ENCODE measurements at regions not wholly inside any gene's neighbourhood (a gene's known extent, or its start where the extent isn't known, plus 50 kb on each side); places are given as distances from the start of the nearest gene placed in this dataset.
A peak's percentile ranks its signal among the peaks of the same experiment; 100 is the strongest.

- H3K27me3 ChIP-seq (ENCODE audit: control insufficient read depth, extremely low read depth, insufficient read depth, low read length), result no peaks in the 10 kb centered on the region
Measured at GRCh38 chr13:40452038-40452666, 214.3 kb downstream of the FOXO1 start.

GRCh38 chr13:40452741-40453334, 213.6 kb downstream of the FOXO1 start:
- Histone ChIP-seq H2AFZ (ENCODE audit: control insufficient read depth, low read length) (peak overlapping the region; percentile 91), H3K27ac (ENCODE audit: control insufficient read depth, insufficient read depth, low read length) (peak overlapping the region; percentile 98), H3K4me2 (ENCODE audit: control insufficient read depth, extremely low read depth, insufficient read depth, low read depth, low read length) (peak overlapping the region; percentile 63), H3K9ac (ENCODE audit: control insufficient read depth, extremely low read depth, insufficient read depth, low read length) (peak overlapping the region; percentile 75), H3K79me2 (ENCODE audit: control insufficient read depth, insufficient read depth, low read length) (no peaks in the 10 kb centered on the region), H3K4me3 (ENCODE audit: control insufficient read depth in 2 of 3, extremely low read depth in 1 of 3, insufficient read depth in 2 of 3, low read depth in 1 of 3, low read length in 3 of 3) (peak overlapping the region in 1 of 3 experiments; percentile 25), H3K9me3 (ENCODE audit: control insufficient read depth, low read depth, low read length) (peaks cover 3% of the 10 kb centered on the region), H3K9me1 (ENCODE audit: control insufficient read depth, extremely low read depth, insufficient read depth, low read length) (no peaks in the 10 kb centered on the region), H3K27me3 (ENCODE audit: control insufficient read depth, extremely low read depth, insufficient read depth, low read length) (no peaks in the 10 kb centered on the region), H3K4me1 (ENCODE audit: control insufficient read depth, extremely low read depth, insufficient read depth, low read length) (peaks cover 21% of the 10 kb centered on the region), H4K20me1 (ENCODE audit: control insufficient read depth, extremely low read depth, insufficient read depth, low read length) (no peaks in the 10 kb centered on the region), H3K36me3 (ENCODE audit: control insufficient read depth in 2 of 2, extremely low read depth in 1 of 2, insufficient read depth in 2 of 2, low read length in 2 of 2) (no peaks in the 10 kb centered on the region)
- DNase-seq (ENCODE audit: low read depth, low spot score) (no peak), FAIRE-seq (peak; percentile 99)
- dilution Hi-C loops (cut with MboI; ENCODE audit: extremely low pct_ligation_motif_present, low sequenced_read_pairs), result no loop called here
- TF ChIP-seq, protein P1, sequence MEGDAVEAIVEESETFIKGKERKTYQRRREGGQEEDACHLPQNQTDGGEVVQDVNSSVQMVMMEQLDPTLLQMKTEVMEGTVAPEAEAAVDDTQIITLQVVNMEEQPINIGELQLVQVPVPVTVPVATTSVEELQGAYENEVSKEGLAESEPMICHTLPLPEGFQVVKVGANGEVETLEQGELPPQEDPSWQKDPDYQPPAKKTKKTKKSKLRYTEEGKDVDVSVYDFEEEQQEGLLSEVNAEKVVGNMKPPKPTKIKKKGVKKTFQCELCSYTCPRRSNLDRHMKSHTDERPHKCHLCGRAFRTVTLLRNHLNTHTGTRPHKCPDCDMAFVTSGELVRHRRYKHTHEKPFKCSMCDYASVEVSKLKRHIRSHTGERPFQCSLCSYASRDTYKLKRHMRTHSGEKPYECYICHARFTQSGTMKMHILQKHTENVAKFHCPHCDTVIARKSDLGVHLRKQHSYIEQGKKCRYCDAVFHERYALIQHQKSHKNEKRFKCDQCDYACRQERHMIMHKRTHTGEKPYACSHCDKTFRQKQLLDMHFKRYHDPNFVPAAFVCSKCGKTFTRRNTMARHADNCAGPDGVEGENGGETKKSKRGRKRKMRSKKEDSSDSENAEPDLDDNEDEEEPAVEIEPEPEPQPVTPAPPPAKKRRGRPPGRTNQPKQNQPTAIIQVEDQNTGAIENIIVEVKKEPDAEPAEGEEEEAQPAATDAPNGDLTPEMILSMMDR (optimal IDR thresholded peaks at IDR 0.05 in 1 of 3, IDR thresholded peaks at IDR 0.05 in 1 of 3, conservative IDR thresholded peaks at IDR 0.05 in 1 of 3; ENCODE audit: extremely low read depth in 1 of 3, insufficient read depth in 2 of 3, low read length in 3 of 3), result peak in 2 of 3 experiments; percentile 14 to 33
- no peak for TF ChIP-seq EZH2 (IDR thresholded peaks at IDR 0.05; ENCODE audit: low read length)

More at GRCh38 chr13:40452038-40452666, 214.3 kb downstream of the FOXO1 start:
- Histone ChIP-seq H3K9me1 (ENCODE audit: control insufficient read depth, extremely low read depth, insufficient read depth, low read length) (no peaks in the 10 kb centered on the region), H3K4me1 (ENCODE audit: control insufficient read depth, extremely low read depth, insufficient read depth, low read length) (peaks cover 21% of the 10 kb centered on the region), H3K79me2 (ENCODE audit: control insufficient read depth, insufficient read depth, low read length) (no peaks in the 10 kb centered on the region), H3K9ac (ENCODE audit: control insufficient read depth, extremely low read depth, insufficient read depth, low read length) (peak overlapping the region; percentile 75), H3K4me2 (ENCODE audit: control insufficient read depth, extremely low read depth, insufficient read depth, low read depth, low read length) (peak overlapping the region; percentile 63), H4K20me1 (ENCODE audit: control insufficient read depth, extremely low read depth, insufficient read depth, low read length) (no peaks in the 10 kb centered on the region), H3K4me3 (ENCODE audit: control insufficient read depth in 2 of 3, extremely low read depth in 1 of 3, insufficient read depth in 2 of 3, low read depth in 1 of 3, low read length in 3 of 3) (no peak overlapping the region), H3K9me3 (ENCODE audit: control insufficient read depth, low read depth, low read length) (peaks cover 3% of the 10 kb centered on the region), H2AFZ (ENCODE audit: control insufficient read depth, low read length) (peak overlapping the region; percentile 91), H3K36me3 (ENCODE audit: control insufficient read depth in 2 of 2, extremely low read depth in 1 of 2, insufficient read depth in 2 of 2, low read length in 2 of 2) (no peaks in the 10 kb centered on the region), H3K27ac (ENCODE audit: control insufficient read depth, insufficient read depth, low read length) (peak overlapping the region; percentile 98)
- FAIRE-seq (no peak), DNase-seq (ENCODE audit: low read depth, low spot score) (no peak)
- TF ChIP-seq, protein P1 (optimal IDR thresholded peaks at IDR 0.05 in 1 of 3, IDR thresholded peaks at IDR 0.05 in 1 of 3, conservative IDR thresholded peaks at IDR 0.05 in 1 of 3; ENCODE audit: extremely low read depth in 1 of 3, insufficient read depth in 2 of 3, low read length in 3 of 3), result no peak
- TF ChIP-seq EZH2 (IDR thresholded peaks at IDR 0.05; ENCODE audit: low read length), result no peak
- dilution Hi-C loops (cut with MboI; ENCODE audit: extremely low pct_ligation_motif_present, low sequenced_read_pairs), result no loop called here

Measured in keratinocyte (primary cell).